ENCODE measurements at regions not wholly inside any gene's neighbourhood (a gene's known extent, or its start where the extent isn't known, plus 50 kb on each side); places are given as distances from the start of the nearest gene placed in this dataset.

- no peak overlapping the region for H3K4me3 ChIP-seq
- no peak for TF ChIP-seq CTCF (IDR thresholded peaks at IDR 0.05)
- no peak for DNase-seq (ENCODE audit: low spot score)
- H3K27ac ChIP-seq: no peak overlapping the region
Measured at GRCh38 chr10:108031505-108031904, 867.0 kb upstream of the SORCS1 start.

GRCh38 chr10:108014902-108015177 is 850.3 kb upstream of the SORCS1 start:
- TF ChIP-seq CTCF (IDR thresholded peaks at IDR 0.05): no peak
- Histone ChIP-seq H3K27ac (no peak overlapping the region), H3K4me3 (no peak overlapping the region)
- DNase-seq (ENCODE audit: low spot score): no peak

- Histone ChIP-seq H3K27ac (no peak overlapping the region), H3K4me3 (no peak overlapping the region)
- no peak for TF ChIP-seq CTCF (IDR thresholded peaks at IDR 0.05)
- DNase-seq (ENCODE audit: low spot score): no peak
Measured at GRCh38 chr10:108014145-108014901, 849.8 kb upstream of the SORCS1 start.

- no peak for TF ChIP-seq CTCF (IDR thresholded peaks at IDR 0.05)
- no peak for DNase-seq (ENCODE audit: low spot score)
- no peak overlapping the region for H3K27ac ChIP-seq
- no peak overlapping the region for H3K4me3 ChIP-seq
Measured at GRCh38 chr10:108005627-108006026, 841.1 kb upstream of the SORCS1 start.

- Histone ChIP-seq H3K27ac (no peak overlapping the region), H3K4me3 (no peak overlapping the region)
- no peak for DNase-seq (ENCODE audit: low spot score)
- no peak for TF ChIP-seq CTCF (IDR thresholded peaks at IDR 0.05)
Measured at GRCh38 chr10:108003576-108003975, 839.1 kb upstream of the SORCS1 start.

GRCh38 chr10:108003061-108003460 is 838.6 kb upstream of the SORCS1 start:
- Histone ChIP-seq H3K4me3 (no peak overlapping the region), H3K27ac (no peak overlapping the region)
- TF ChIP-seq CTCF (IDR thresholded peaks at IDR 0.05): no peak
- no peak for DNase-seq (ENCODE audit: low spot score)

GRCh38 chr10:108000365-108000764 is 835.9 kb upstream of the SORCS1 start:
- DNase-seq (ENCODE audit: low spot score): no peak
- H3K4me3 ChIP-seq: no peak overlapping the region
- H3K27ac ChIP-seq: no peak overlapping the region
- TF ChIP-seq CTCF (IDR thresholded peaks at IDR 0.05): no peak
